ENCODE measurements at regions not wholly inside any gene's neighbourhood (a gene's known extent, or its start where the extent isn't known, plus 50 kb on each side); places are given as distances from the start of the nearest gene placed in this dataset.
A peak's percentile ranks its signal among the peaks of the same experiment; 100 is the strongest.
"Not testable (repeated sequence)": the region's sequence is repeated elsewhere in the genome, so short reads cannot be mapped to it uniquely, and the experiment has no call there.

- no peaks in the 10 kb centered on the region for H3K36me3 ChIP-seq (ENCODE audit: low read depth)
- H2AFZ ChIP-seq = no peak overlapping the region
- H3K4me1 ChIP-seq (ENCODE audit: insufficient read depth) = no peaks in the 10 kb centered on the region
- no peaks in the 10 kb centered on the region for H3K79me2 ChIP-seq (ENCODE audit: insufficient read depth)
- no peaks in the 10 kb centered on the region for H4K20me1 ChIP-seq (ENCODE audit: insufficient read depth)
- H3K9ac ChIP-seq = no peak overlapping the region
- no peaks in the 10 kb centered on the region for H3K27me3 ChIP-seq (replicated peaks; ENCODE audit: insufficient read depth)
- H3K9me2 ChIP-seq (ENCODE audit: insufficient read depth) = no peaks in the 10 kb centered on the region
- H3K4me2 ChIP-seq (ENCODE audit: unreplicated experiment) = no peak overlapping the region
- TF ChIP-seq EZH2phosphoT487 (IDR thresholded peaks at IDR 0.05; ENCODE audit: insufficient read depth, low read depth) (no peak), EZH2 (IDR thresholded peaks at IDR 0.05; ENCODE audit: insufficient read depth, poor library complexity, severe bottlenecking) (no peak)
- DNase-seq = no peak
- H3K4me3 ChIP-seq = no peak overlapping the region
- in situ Hi-C loops (cut with MboI) = no loop called here
- no peaks in the 10 kb centered on the region for H3F3A ChIP-seq (ENCODE audit: insufficient read depth)
- no peaks in the 10 kb centered on the region for H3K9me3 ChIP-seq (ENCODE audit: low read depth)
- H3K27ac ChIP-seq = no peak overlapping the region
Observed at GRCh38 chr1:96583903-96584302, 137.7 kb upstream of the PTBP2 start.

DNA sequence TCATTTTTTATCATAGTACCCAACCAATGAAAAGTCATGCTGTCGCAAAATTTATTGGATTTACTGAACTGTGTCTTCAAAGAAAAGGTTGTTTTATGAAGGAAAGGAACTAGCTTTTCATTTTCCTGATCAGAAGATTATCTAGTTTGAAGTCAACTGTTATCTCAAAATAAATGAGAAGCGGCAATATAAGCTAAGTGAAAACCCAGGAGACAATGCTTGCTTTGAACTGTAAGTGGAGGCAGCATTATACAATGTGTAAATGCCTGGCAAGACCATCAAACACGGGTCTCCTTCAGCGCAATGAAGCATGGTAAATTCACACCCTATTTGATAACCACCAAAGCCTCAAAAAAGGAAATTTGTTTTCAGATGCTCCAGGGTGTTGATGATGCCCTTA, 134.4 kb upstream of the PTBP2 start:
- 93 to 94% methylated on average over 4 of the region's 4 CpGs for WGBS, 2 experiments (ENCODE audit: low coverage in 1 of 2, low lambda C conversion rate in 2 of 2, missing lambda C conversion rate in 2 of 2)
- H3K4me3 ChIP-seq = no peak overlapping the region
- no peaks in the 10 kb centered on the region for H3K79me2 ChIP-seq (ENCODE audit: insufficient read depth)
- H3K4me2 ChIP-seq (ENCODE audit: unreplicated experiment) = no peak overlapping the region
- H3F3A ChIP-seq (ENCODE audit: insufficient read depth) = no peaks in the 10 kb centered on the region
- TF ChIP-seq EZH2phosphoT487 (IDR thresholded peaks at IDR 0.05; ENCODE audit: insufficient read depth, low read depth) (no peak), EZH2 (IDR thresholded peaks at IDR 0.05; ENCODE audit: insufficient read depth, poor library complexity, severe bottlenecking) (no peak)
- DNase-seq = no peak
- H2AFZ ChIP-seq = peak overlapping the region; percentile 8; the same call in 1 of the 2 replicates
- no peaks in the 10 kb centered on the region for H4K20me1 ChIP-seq (ENCODE audit: insufficient read depth)
- in situ Hi-C loops (cut with MboI) = no loop called here
- no peaks in the 10 kb centered on the region for H3K27me3 ChIP-seq (replicated peaks; ENCODE audit: insufficient read depth)
- H3K4me1 ChIP-seq (ENCODE audit: insufficient read depth) = no peaks in the 10 kb centered on the region
- H3K9me3 ChIP-seq (ENCODE audit: low read depth) = no peaks in the 10 kb centered on the region
- no peaks in the 10 kb centered on the region for H3K9me2 ChIP-seq (ENCODE audit: insufficient read depth)
- no peak overlapping the region for H3K9ac ChIP-seq
- no peaks in the 10 kb centered on the region for H3K36me3 ChIP-seq (ENCODE audit: low read depth)
- H3K27ac ChIP-seq = no peak overlapping the region

DNA sequence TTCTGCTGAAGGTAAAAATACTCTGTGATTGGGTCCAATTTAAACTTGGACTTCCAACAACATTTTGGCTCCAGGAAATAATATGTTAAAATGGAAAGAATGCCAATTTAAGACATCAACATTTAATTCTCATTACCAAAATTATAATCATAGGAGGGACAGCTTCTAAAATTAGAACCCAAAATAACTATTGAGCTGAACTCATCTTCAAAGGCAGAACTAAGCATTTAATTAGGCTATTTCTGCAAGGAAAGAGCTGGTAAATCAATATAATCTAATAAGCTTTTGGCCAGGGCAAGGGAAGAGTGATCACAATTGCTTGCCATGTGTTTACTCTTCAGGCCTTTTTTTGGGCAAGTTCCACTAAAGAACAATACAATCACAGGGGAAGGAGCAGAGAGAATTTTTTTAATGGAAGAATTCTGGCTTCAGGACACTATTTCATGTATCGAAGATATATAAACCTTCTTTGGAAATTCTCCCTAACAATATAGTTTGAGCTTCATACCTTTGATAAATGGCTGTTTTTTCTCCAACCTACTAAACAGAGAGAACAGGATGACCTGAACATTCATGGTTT, 133.1 kb upstream of the PTBP2 start:
- Histone ChIP-seq H3F3A (ENCODE audit: insufficient read depth) (no peaks in the 10 kb centered on the region), H2AFZ (no peak overlapping the region), H3K36me3 (ENCODE audit: low read depth) (no peaks in the 10 kb centered on the region), H3K9me3 (ENCODE audit: low read depth) (no peaks in the 10 kb centered on the region), H3K9ac (no peak overlapping the region), H3K4me3 (no peak overlapping the region), H3K79me2 (ENCODE audit: insufficient read depth) (no peaks in the 10 kb centered on the region), H3K27ac (no peak overlapping the region), H4K20me1 (ENCODE audit: insufficient read depth) (no peaks in the 10 kb centered on the region), H3K4me1 (ENCODE audit: insufficient read depth) (no peaks in the 10 kb centered on the region), H3K9me2 (ENCODE audit: insufficient read depth) (no peaks in the 10 kb centered on the region), H3K27me3 (replicated peaks; ENCODE audit: insufficient read depth) (no peaks in the 10 kb centered on the region), H3K4me2 (ENCODE audit: unreplicated experiment) (no peak overlapping the region)
- DNase-seq = no peak
- WGBS, 2 experiments (ENCODE audit: low coverage in 1 of 2, low lambda C conversion rate in 2 of 2, missing lambda C conversion rate in 2 of 2) = 44 to 81% methylated on average over 1 of the region's 1 CpG
- in situ Hi-C loops (cut with MboI) = no loop called here
- TF ChIP-seq EZH2 (IDR thresholded peaks at IDR 0.05; ENCODE audit: insufficient read depth, poor library complexity, severe bottlenecking) (no peak), EZH2phosphoT487 (IDR thresholded peaks at IDR 0.05; ENCODE audit: insufficient read depth, low read depth) (no peak)

- H2AFZ ChIP-seq; H3K36me3 ChIP-seq (ENCODE audit: low read depth); H3F3A ChIP-seq (ENCODE audit: insufficient read depth); H3K4me1 ChIP-seq (ENCODE audit: insufficient read depth); H3K4me2 ChIP-seq (ENCODE audit: unreplicated experiment); H3K79me2 ChIP-seq (ENCODE audit: insufficient read depth); H4K20me1 ChIP-seq (ENCODE audit: insufficient read depth); in situ Hi-C loops (cut with MboI); H3K4me3 ChIP-seq; H3K27ac ChIP-seq; H3K9me2 ChIP-seq (ENCODE audit: insufficient read depth); DNase-seq; H3K27me3 ChIP-seq (replicated peaks; ENCODE audit: insufficient read depth); H3K9ac ChIP-seq; H3K9me3 ChIP-seq (ENCODE audit: low read depth): not testable (repeated sequence)
- 69 to 71% methylated on average over 2 of the region's 2 CpGs for WGBS, 2 experiments (ENCODE audit: low coverage in 1 of 2, low lambda C conversion rate in 2 of 2, missing lambda C conversion rate in 2 of 2)
Observed at GRCh38 chr1:96595530-96595929, 126.1 kb upstream of the PTBP2 start.

DNA sequence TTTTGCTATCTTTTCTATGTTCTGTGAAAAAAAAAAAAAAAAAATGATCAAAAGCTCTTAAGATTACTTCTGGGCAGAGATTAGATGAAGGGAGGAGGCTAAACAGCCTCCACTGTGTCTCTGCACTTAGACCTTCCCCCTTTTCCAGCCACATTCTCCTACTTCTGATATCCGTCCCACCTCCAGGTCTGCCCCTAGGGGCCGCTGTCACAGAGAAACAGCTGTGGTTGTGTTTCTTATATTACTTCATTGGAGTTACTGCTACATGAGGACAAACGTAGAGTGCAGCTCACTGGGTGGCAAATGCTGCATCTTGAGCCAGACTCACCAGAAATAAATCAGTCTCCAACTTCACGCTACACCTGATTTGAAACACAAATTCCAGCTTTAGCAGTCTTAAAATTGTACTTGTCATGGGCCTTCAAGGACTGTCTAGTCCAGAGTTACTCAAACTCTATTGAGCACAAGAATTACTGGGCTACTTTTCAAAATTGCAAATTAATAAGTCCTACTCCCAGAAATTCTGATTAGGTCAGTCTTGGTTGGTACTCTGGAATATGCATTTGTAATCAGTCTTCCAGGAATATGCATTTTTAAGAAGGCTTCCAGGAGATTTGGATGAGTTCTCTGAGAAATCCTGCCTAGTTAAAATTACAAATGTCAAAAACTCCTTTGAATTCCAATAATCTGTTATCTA, 125.2 kb upstream of the PTBP2 start:
- Histone ChIP-seq H3K4me1 (ENCODE audit: insufficient read depth) (no peaks in the 10 kb centered on the region), H2AFZ (no peak overlapping the region), H3K36me3 (ENCODE audit: low read depth) (no peaks in the 10 kb centered on the region), H3K27me3 (replicated peaks; ENCODE audit: insufficient read depth) (no peaks in the 10 kb centered on the region), H4K20me1 (ENCODE audit: insufficient read depth) (no peaks in the 10 kb centered on the region), H3K9ac (no peak overlapping the region), H3K4me2 (ENCODE audit: unreplicated experiment) (no peak overlapping the region), H3K4me3 (no peak overlapping the region), H3K9me2 (ENCODE audit: insufficient read depth) (no peaks in the 10 kb centered on the region), H3K79me2 (ENCODE audit: insufficient read depth) (no peaks in the 10 kb centered on the region), H3F3A (ENCODE audit: insufficient read depth) (no peaks in the 10 kb centered on the region), H3K9me3 (ENCODE audit: low read depth) (no peaks in the 10 kb centered on the region), H3K27ac (no peak overlapping the region)
- TF ChIP-seq EZH2phosphoT487 (IDR thresholded peaks at IDR 0.05; ENCODE audit: insufficient read depth, low read depth) (no peak), EZH2 (IDR thresholded peaks at IDR 0.05; ENCODE audit: insufficient read depth, poor library complexity, severe bottlenecking) (no peak)
- in situ Hi-C loops (cut with MboI) = no loop called here
- WGBS, 2 experiments (ENCODE audit: low coverage in 1 of 2, low lambda C conversion rate in 2 of 2, missing lambda C conversion rate in 2 of 2) = 69 to 71% methylated on average over 4 of the region's 4 CpGs
- peak; percentile 34 for DNase-seq
